Endothelial cell (in vitro differentiated cells): ENCODE measurements at regions not wholly inside any gene's neighbourhood (a gene's known extent, or its start where the extent isn't known, plus 50 kb on each side); places are given as distances from the start of the nearest gene placed in this dataset.
"Not testable (repeated sequence)": the region's sequence is repeated elsewhere in the genome, so short reads cannot be mapped to it uniquely, and the experiment has no call there.

Experiments
- DNase-seq: peaks from one replicate; pipeline ENCODE4 v3.0.0; 2021; ENCODE audit warnings: low spot score
- H3K27ac Mint-ChIP-seq: one replicate; pipeline ENCODE4 v1.8.0; 2021; ENCODE audit warnings: mixed read lengths, inconsistent platforms; ENCODE audit not compliant: unreplicated experiment
- H3K27me3 Mint-ChIP-seq: one replicate; pipeline ENCODE4 v1.8.0; 2021; ENCODE audit warnings: mild to moderate bottlenecking, moderate library complexity, mixed read lengths, inconsistent platforms; ENCODE audit not compliant: unreplicated experiment
- H3K36me3 Mint-ChIP-seq: one replicate; pipeline ENCODE4 v1.8.0; 2021; ENCODE audit warnings: mild to moderate bottlenecking, low read depth, mixed read lengths, inconsistent platforms; ENCODE audit not compliant: unreplicated experiment
- H3K4me1 Mint-ChIP-seq: one replicate; pipeline ENCODE4 v1.8.0; 2021; ENCODE audit warnings: mild to moderate bottlenecking, mixed read lengths, inconsistent platforms; ENCODE audit not compliant: unreplicated experiment
- H3K4me3 Mint-ChIP-seq: one replicate; pipeline ENCODE4 v1.8.0; 2021; ENCODE audit warnings: mild to moderate bottlenecking, mixed read lengths, inconsistent platforms; ENCODE audit not compliant: unreplicated experiment
- H3K9me3 Mint-ChIP-seq: one replicate; pipeline ENCODE4 v1.8.0; 2021; ENCODE audit warnings: mixed read lengths, inconsistent platforms; ENCODE audit not compliant: unreplicated experiment
- CTCF ChIP-seq: fragments of 200-600 bp; sonication (generic); IDR thresholded peaks from one replicate; pipeline ENCODE4 v1.5.0; 2021; ENCODE audit warnings: antibody characterized with exemption; ENCODE audit not compliant: unreplicated experiment

- TF ChIP-seq CTCF: no peak
- no peak for DNase-seq
- no peak overlapping the region for H3K27ac Mint-ChIP-seq
- H3K36me3 Mint-ChIP-seq: no peaks in the 10 kb centered on the region
- no peaks in the 10 kb centered on the region for H3K27me3 Mint-ChIP-seq
- peaks cover 3% of the 10 kb centered on the region for H3K4me1 Mint-ChIP-seq
- H3K4me3 Mint-ChIP-seq: no peak overlapping the region
- no peaks in the 10 kb centered on the region for H3K9me3 Mint-ChIP-seq
Measured at GRCh38 chr6:84596488-84596887, 167.9 kb downstream of the TBX18 start.

- Mint-ChIP-seq H3K4me3 (no peak overlapping the region), H3K9me3 (no peaks in the 10 kb centered on the region), H3K27ac (no peak overlapping the region), H3K4me1 (peaks cover 2% of the 10 kb centered on the region), H3K36me3 (no peaks in the 10 kb centered on the region), H3K27me3 (peaks cover 3% of the 10 kb centered on the region)
- TF ChIP-seq CTCF: no peak
- DNase-seq: no peak
Measured at GRCh38 chr6:84588697-84589080, 175.7 kb downstream of the TBX18 start.

DNA sequence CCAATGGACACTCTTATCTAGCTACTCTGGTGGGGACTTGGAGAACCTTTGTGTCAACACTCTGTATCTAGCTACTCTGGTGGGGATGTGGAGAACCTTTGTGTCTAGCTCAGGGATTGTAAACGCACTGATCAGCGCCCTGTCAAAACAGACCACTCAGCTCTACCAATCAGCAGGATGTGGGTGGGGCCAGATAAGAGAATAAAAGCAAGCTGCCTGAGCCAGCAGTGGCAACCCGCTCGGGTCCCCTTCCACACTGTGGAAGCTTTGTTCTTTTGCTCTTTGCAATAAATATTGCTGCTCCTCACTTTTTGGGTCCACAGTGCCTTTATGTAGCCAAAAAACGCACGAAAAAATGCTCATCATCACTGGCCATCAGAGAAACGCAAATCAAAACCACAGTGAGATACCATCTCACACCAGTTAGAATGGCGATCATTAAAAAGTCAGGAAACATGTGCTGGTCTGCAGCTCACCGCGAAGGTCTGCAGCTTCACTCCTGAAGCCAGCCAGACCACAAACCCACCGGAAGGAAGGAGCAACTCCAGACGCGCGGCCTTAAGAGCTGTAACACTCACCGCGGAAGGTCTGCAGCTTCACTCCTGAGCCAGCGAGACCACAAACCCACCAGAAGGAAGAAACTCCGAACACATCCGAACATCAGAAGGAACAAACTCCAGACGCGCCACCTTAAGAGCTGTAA, 176.3 kb downstream of the TBX18 start:
- not testable (repeated sequence) for H3K27ac Mint-ChIP-seq, DNase-seq, H3K27me3 Mint-ChIP-seq, H3K4me1 Mint-ChIP-seq, H3K36me3 Mint-ChIP-seq, H3K9me3 Mint-ChIP-seq
- H3K4me3 Mint-ChIP-seq: peak overlapping the region; percentile 12

DNA sequence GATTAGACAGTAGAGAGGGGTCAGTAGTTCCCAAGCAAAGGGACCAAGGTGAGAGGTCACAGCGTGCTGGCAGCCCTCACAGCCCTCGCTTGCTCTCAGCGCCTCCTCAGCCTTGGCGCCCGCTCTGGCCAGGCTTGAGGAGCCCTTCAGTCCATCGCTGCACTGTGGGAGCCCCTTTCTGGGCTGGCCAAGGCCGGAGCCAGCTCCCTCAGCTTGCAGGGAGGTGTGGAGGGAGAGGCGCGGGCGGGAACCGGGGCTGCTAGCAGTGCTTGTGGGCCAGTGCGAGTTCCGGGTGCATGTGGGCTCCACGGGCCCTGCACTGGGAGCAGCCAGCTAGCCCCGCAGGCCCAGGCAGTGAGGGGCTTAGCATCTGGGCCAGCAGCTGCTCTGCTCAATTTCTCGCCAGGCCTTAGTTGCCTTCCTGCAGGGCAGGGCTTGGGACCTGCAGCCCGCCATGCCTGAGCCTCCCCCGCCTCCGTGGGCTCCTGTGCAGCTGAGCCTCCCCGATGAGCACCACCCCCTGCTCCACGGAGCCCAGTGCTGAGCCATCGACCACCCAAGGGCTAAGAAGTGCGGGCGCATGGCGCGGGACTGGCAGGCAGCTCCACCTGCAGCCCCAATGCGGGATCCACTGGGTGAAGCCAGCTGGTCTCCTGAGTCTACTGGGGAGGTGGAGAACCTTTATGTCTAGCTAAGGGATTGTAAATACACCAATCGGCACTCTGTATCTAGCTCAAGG, 177.0 kb downstream of the TBX18 start:
- H3K27me3 Mint-ChIP-seq, H3K9me3 Mint-ChIP-seq, H3K4me3 Mint-ChIP-seq, H3K4me1 Mint-ChIP-seq, DNase-seq, H3K27ac Mint-ChIP-seq, H3K36me3 Mint-ChIP-seq: not testable (repeated sequence)

GRCh38 chr6:84583784-84584183, 180.6 kb downstream of the TBX18 start:
- Mint-ChIP-seq H3K4me3 (no peak overlapping the region), H3K27me3 (peaks cover 3% of the 10 kb centered on the region), H3K27ac (no peak overlapping the region), H3K9me3 (no peaks in the 10 kb centered on the region), H3K36me3 (no peaks in the 10 kb centered on the region), H3K4me1 (peaks cover 2% of the 10 kb centered on the region)
- DNase-seq: no peak
- no peak for TF ChIP-seq CTCF

GRCh38 chr6:84582997-84583396, 181.4 kb downstream of the TBX18 start:
- DNase-seq: no peak
- H3K4me3 Mint-ChIP-seq: no peak overlapping the region
- H3K9me3 Mint-ChIP-seq: no peaks in the 10 kb centered on the region
- no peaks in the 10 kb centered on the region for H3K27me3 Mint-ChIP-seq
- TF ChIP-seq CTCF: no peak
- H3K4me1 Mint-ChIP-seq: peaks cover 2% of the 10 kb centered on the region
- no peak overlapping the region for H3K27ac Mint-ChIP-seq
- no peaks in the 10 kb centered on the region for H3K36me3 Mint-ChIP-seq
